GM18951 (cell line): ENCODE measurements at regions not wholly inside any gene's neighbourhood (a gene's known extent, or its start where the extent isn't known, plus 50 kb on each side); places are given as distances from the start of the nearest gene placed in this dataset.
"Not testable (repeated sequence)": the region's sequence is repeated elsewhere in the genome, so short reads cannot be mapped to it uniquely, and the experiment has no call there.

Source experiments
- POLR2A ChIP-seq: IDR thresholded peaks from 4 replicates; pipeline ENCODE4 v1.6.1; 2011; ENCODE audit warnings: mild to moderate bottlenecking; ENCODE audit not compliant: insufficient read length, insufficient read depth; ENCODE audit errors: extremely low read depth
- in situ Hi-C: fragments of 300-500 bp; cut with MboI; formaldehyde crosslinking; loops from one replicate; pipeline ENCODE4 v1.12.0; 2022; ENCODE audit warnings: low sequenced_read_pairs, mixed read lengths, inconsistent platforms; ENCODE audit not compliant: unreplicated experiment

DNA sequence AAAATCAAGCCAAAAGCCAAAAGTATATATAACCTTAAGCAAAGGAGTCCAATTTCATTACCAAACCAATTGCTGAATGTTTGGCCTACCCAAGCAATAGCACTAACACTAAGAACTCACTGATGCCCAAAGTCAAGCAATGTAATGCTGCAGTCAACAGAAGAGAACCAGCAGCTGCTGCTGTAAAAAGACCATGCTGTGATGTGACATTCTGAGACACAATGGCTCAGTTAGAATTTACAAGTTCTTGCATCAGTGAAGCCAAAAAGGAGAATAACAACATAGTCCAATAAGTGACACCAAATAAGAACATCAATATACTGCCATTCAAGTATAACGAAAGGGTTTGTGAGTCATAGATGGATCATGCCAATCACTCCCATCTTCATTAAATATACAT is 514.0 kb upstream of the DIAPH2 start:
- TF ChIP-seq POLR2A: no peak

DNA sequence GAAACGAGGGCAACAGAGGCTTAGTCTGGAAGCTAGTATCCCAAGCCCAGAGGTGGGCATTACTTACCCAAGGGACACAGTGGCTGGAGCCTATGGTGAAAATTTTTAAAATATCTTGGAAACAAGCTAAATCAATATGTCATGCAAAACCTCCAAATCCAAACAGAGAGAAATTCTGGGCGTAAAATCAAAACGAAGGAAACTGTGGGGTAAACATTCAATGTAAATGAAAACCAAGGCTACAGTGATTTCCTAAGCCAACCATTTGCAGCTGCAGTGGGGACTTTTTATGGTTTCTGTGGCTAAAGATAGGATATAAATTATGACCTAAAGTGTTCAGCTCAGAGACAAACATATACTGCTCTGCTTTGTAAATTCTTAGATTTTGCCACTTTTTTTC is 507.7 kb upstream of the DIAPH2 start:
- in situ Hi-C loops: no loop called here
- no peak for TF ChIP-seq POLR2A

More for the DNA sequence above, 514.0 kb upstream of the DIAPH2 start:
- in situ Hi-C loops: no loop called here

DNA sequence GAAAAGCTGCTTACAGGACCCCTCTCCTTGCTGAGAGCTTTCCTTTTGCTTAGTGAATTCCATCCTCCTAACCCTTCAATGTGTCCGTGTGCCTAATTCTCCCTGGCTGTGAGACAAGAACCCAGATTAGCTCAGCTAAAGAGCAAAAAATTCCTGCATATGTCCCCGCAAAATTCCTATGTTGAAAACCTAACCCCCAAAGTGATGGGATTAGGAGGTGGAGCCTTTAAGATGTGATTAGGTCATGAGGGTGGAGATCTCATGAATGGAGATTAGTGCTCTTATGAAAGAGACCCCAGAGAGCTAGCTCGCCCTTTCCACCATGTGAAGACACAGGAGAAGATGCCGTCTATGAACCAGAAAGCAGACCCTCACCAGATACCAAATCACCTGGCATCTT is 503.0 kb upstream of the DIAPH2 start:
- no peak for TF ChIP-seq POLR2A

DNA sequence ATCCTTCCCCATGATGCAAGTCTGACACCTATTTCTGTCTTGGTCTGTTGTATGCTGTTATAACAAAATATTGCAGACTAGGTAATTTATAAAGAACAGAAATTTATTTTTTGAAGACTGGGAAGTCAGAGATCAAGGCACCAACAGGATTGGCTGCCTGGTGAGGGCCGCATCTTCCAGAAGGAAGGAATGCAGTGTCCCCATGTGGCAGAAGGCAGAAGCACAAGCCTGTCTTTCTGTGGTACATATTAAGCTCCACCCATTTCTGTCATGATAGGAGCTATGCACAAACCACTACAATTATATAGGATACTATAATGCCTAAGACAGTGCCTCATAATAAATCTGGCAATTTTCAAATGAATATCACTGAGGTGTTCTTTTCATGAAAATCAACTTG is 502.3 kb upstream of the DIAPH2 start:
- in situ Hi-C loops: no loop called here
- TF ChIP-seq POLR2A: no peak

More for the DNA sequence above, 503.0 kb upstream of the DIAPH2 start:
- in situ Hi-C loops: no loop called here

DNA sequence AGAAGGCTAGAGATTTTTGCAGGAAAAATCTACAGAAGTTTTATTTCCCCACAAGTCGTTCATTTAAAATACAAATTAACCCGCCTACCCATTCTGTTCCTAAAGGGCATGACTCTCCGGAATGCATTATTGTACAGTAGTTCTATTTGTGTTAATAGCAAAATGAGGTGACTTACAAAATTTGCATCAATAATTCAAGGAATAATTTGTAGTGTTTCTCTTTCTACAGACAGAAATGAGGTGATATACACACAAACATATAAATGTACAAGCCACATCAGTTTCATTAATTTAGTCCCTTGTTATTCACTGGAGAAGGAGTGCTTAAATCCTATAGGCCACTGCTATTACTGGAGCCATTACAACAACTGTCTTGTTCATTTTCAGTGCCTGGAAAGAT is 501.3 kb upstream of the DIAPH2 start:
- TF ChIP-seq POLR2A: no peak
- in situ Hi-C loops: no loop called here

DNA sequence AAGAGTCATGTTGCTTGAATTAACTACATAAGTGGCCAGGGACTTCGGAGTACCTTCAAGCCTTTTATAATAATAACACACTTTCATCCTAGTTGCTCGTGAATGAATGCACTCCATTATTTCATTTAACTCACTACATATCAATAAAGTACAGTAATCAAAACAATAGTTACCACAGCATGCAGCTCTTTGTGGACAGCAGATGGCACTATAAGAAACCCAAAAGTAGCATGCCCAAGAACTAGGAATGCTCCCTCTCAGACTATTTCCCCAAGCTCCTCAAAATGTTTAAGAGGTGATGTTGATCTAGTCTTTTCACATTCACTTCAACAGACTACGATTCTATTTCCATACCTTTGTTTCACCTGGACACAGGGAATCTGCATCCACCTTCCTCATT is 500.8 kb upstream of the DIAPH2 start:
- in situ Hi-C loops: no loop called here
- no peak for TF ChIP-seq POLR2A

DNA sequence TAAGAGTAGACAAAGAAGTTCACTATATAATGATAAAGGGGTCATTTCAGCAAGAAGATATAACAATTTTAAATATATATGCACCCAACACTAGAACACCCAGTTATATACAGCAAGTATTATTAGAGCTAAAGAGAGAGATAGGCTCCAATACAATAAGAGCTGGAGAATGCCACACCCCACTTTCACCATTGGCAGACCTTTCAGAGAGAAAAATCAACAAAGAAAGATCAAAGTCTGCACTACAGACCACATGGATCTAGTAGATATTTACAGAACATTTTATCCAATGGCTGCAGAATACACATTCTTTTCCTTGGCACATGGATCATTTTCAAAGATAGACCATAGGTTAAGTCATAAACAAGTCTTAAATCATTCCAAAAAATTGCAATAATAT is 479.7 kb upstream of the DIAPH2 start:
- in situ Hi-C loops: no loop called here
- TF ChIP-seq POLR2A: no peak

DNA sequence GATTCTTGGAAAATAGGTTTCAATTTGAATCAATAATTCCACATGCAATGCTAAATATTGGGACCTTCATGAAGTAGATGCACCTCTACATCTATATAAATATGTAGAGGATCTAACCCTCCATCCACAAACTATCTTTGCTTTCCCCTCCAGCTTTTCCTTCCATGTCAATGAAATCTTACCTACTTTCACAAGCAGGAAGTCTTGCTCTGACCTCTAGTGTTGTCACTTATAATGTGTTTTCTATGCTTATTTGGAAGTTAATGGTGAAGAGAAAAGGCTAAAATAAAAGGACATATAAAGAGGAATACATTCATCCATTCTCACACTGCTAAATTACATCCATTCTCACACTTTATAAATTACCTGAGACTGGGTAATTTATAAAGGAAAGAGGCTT is 472.7 kb upstream of the DIAPH2 start:
- TF ChIP-seq POLR2A: no peak
- in situ Hi-C loops: no loop called here

DNA sequence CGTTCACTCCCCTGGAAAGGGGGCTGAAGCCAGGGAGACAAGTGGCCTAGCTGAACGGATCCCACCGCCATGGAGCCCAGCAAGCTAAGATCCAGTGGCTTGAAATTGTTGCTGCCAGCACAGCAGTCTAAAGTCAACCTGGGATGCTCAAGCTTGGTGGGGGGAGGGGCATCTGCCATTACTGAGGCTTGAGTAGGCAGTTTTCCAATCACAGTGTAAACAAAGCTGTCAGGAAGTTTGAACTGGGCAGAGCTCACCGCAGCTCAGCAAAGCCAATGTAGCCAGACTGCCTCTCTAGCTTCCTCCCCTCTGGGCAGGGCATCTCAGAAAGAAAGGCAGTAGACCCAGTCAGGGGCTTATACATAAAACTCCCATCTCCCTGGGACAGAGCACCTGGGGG is 470.0 kb upstream of the DIAPH2 start:
- in situ Hi-C loops: not testable (repeated sequence)

DNA sequence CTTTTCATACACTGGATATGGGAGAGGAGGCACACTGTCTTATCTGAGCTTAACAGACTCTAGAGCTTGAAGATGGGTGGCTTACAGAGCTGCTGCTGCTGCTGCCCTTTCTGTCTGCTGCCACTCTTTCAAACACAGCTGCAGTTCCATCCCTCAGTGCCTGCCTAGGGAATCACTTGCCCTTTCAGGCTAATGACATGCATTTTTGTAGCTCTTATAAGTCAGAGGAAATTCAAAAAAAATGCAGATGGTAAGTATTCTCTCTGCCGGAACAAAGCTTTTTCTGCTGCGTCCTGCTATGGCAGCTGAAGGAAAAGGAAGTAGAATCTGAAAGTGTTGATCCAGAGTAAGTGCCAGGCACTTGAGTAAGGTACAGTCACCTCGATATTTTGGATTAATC is 460.4 kb upstream of the DIAPH2 start:
- TF ChIP-seq POLR2A: no peak
- in situ Hi-C loops: loop anchor here (10.0 kb wide), 1 partner anchor 531 kb away; no protein-coding TSS in a partner anchor

DNA sequence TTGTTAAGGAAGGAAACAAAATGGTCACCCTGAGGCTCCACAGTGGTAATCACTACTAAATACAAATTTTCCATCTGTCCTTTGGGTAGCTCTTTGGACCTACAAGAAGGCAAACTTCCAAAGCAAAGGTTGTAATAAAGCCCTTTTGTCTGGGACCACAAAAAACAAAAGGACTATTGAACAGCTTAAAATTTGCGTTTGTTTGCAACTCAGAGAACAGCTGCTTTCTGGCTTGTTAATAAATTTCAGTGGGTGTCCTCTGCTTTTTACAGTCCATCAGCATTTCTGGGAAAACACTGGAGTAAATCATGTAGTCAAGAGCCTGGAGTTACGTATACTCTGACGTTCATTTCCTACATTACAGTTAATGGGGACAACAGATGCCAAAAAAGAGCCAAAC is 439.7 kb upstream of the DIAPH2 start:
- no peak for TF ChIP-seq POLR2A

DNA sequence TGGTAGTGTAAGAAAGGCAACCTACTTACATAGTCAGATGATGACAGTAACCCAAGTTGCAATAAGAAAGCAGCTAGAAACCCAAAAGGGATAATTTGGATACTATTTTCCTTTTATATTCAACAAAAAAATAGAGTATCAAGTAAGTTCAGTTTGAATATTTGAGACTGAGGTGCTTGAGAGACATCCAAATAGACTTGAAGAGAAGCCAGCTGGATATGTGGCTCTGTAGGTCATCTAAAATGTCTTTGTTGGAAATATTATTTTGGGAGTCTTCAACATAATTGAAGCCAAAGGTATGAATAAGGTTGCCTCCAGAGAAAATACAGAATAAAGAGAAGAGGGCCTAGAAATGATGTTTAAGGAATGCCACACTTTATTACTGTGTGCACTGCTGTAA is 438.2 kb upstream of the DIAPH2 start:
- TF ChIP-seq POLR2A: no peak

More for the DNA sequence above, 439.7 kb upstream of the DIAPH2 start:
- in situ Hi-C loops: no loop called here

More for the DNA sequence above, 438.2 kb upstream of the DIAPH2 start:
- in situ Hi-C loops: no loop called here
